Endothelial cell of umbilical vein (primary cell): ENCODE measurements at regions not wholly inside any gene's neighbourhood (a gene's known extent, or its start where the extent isn't known, plus 50 kb on each side); places are given as distances from the start of the nearest gene placed in this dataset.

Experiments used
- BruUV-seq: library from RNA; stranded (reverse); fragments of 400-500 nt; replicated peaks from 2 replicates; lab custom pipeline; 2021; lab: Mats Ljungman, UMichigan
- CTCF ChIA-PET: fragments of 300-600, 350-600 bp; sonication (Branson Sonifier 250); formaldehyde crosslinking; loops from one replicate; lab custom pipeline; 2021; ENCODE audit warnings: antibody characterized with exemption, inconsistent platforms; lab: Charles Lee
- POLR2A ChIA-PET: fragments of 300-600, 350-600 bp; sonication (Branson Sonifier 250); formaldehyde crosslinking; loops from one replicate; lab custom pipeline; 2021; ENCODE audit warnings: antibody characterized with exemption, inconsistent platforms; lab: Charles Lee
- DNase-seq: peaks from one replicate; pipeline ENCODE4 v3.0.0-alpha.2; 2011; ENCODE audit warnings: low read depth, low spot score
- FAIRE-seq: peaks from 2 replicates; lab custom pipeline; 2011; peaks lifted over from hg19 to GRCh38; lab: Jason Lieb, UNC
- H2AFZ ChIP-seq: 2 replicates; pipeline ENCODE4 v1.6.0; 2012; ENCODE audit warnings: low read depth, low read length, control low read depth, inconsistent platforms
- H3K27ac ChIP-seq: 2 replicates; pipeline ENCODE4 v1.5.1; 2011; ENCODE audit warnings: low read depth, mild to moderate bottlenecking, control low read depth, low read length, moderate library complexity; ENCODE audit not compliant: insufficient read depth
- H3K27me3 ChIP-seq, 2 experiments: 2 replicates each; pipeline versions ENCODE4 v1.6.0 to v1.6.1; 2011; ENCODE audit warnings: low read length in 2 of 2, mixed read lengths in 1 of 2; ENCODE audit not compliant: control insufficient read depth in 2 of 2, insufficient read depth in 2 of 2
- H3K36me3 ChIP-seq, 2 experiments: 2 replicates in 1 of 2; 3 replicates in 1 of 2; pipeline ENCODE4 v1.5.1; 2011; ENCODE audit warnings: low read length in 2 of 2, mild to moderate bottlenecking in 1 of 2, moderate library complexity in 1 of 2; ENCODE audit not compliant: control insufficient read depth in 2 of 2, insufficient read depth in 2 of 2; ENCODE audit errors: extremely low read depth in 1 of 2
- H3K4me1 ChIP-seq: 3 replicates; pipeline ENCODE4 v1.5.1; 2011; ENCODE audit warnings: mild to moderate bottlenecking, low read length; ENCODE audit not compliant: control insufficient read depth, insufficient read depth; ENCODE audit errors: extremely low read depth
- H3K4me2 ChIP-seq: 2 replicates; pipeline ENCODE4 v1.6.1; 2011; ENCODE audit warnings: low read length, control low read depth, mixed read lengths; ENCODE audit not compliant: insufficient read depth
- H3K4me3 ChIP-seq, 3 experiments: fragments of 200-600 bp in 1 of 3; sonication (generic), shearing (Covaris generic) in 1 of 3; replicated peaks in 1 of 3; 2 replicates each; pipeline ENCODE4 v1.5.1; 2011 to 2016; ENCODE audit warnings: control low read depth in 3 of 3, low read length in 3 of 3, mild to moderate bottlenecking in 2 of 3, inconsistent platforms in 1 of 3, low read depth in 1 of 3, moderate library complexity in 1 of 3; ENCODE audit not compliant: insufficient read depth in 1 of 3
- H3K79me2 ChIP-seq: 2 replicates; pipeline ENCODE4 v1.6.0; 2012; ENCODE audit warnings: low read length, inconsistent platforms; ENCODE audit not compliant: control insufficient read depth, insufficient read depth
- H3K9ac ChIP-seq: replicated peaks from 2 replicates; pipeline ENCODE3; 2011; ENCODE audit warnings: low read length, control low read depth; ENCODE audit not compliant: insufficient read depth; ENCODE audit errors: extremely low read depth
- H3K9me1 ChIP-seq: replicated peaks from 3 replicates; pipeline ENCODE4 v1.6.0; 2011; ENCODE audit warnings: mild to moderate bottlenecking, low read length; ENCODE audit not compliant: control insufficient read depth, insufficient read depth; ENCODE audit errors: extremely low read depth
- H3K9me3 ChIP-seq: replicated peaks from 2 replicates; pipeline ENCODE4 v1.5.1; 2012; ENCODE audit warnings: low read length, inconsistent platforms; ENCODE audit not compliant: control insufficient read depth, insufficient read depth
- H4K20me1 ChIP-seq: replicated peaks from 2 replicates; pipeline ENCODE3; 2011; ENCODE audit warnings: mild to moderate bottlenecking, low read length; ENCODE audit not compliant: control insufficient read depth, insufficient read depth; ENCODE audit errors: extremely low read depth
- CTCF ChIP-seq, 2 donors: IDR thresholded peaks; 1 replicate in 1 of 2; 2 replicates in 1 of 2; pipeline ENCODE4 v1.5.1; 2011; ENCODE audit warnings: low read length in 2 of 2, mild to moderate bottlenecking in 2 of 2, moderate library complexity in 2 of 2, control low read depth in 1 of 2, inconsistent platforms in 1 of 2, low read depth in 1 of 2; ENCODE audit not compliant: insufficient read depth in 1 of 2; ENCODE audit errors: extremely low read depth in 1 of 2
- EZH2 ChIP-seq: IDR thresholded peaks from 2 replicates; pipeline ENCODE4 v1.6.1; 2012; ENCODE audit warnings: borderline replicate concordance, low read depth, mild to moderate bottlenecking, moderate library complexity, low read length, inconsistent platforms; ENCODE audit not compliant: severe bottlenecking
- FOS ChIP-seq: IDR thresholded peaks from 2 replicates; pipeline ENCODE4 v1.6.1; 2011; ENCODE audit warnings: mild to moderate bottlenecking, low read length, moderate library complexity, borderline replicate concordance; ENCODE audit not compliant: insufficient read depth
- GATA2 ChIP-seq: IDR thresholded peaks from 2 replicates; pipeline ENCODE4 v1.7.0; 2011; ENCODE audit warnings: low read depth, mild to moderate bottlenecking, moderate library complexity, mixed read lengths, low read length; ENCODE audit not compliant: insufficient read length, insufficient read depth
- JUN ChIP-seq: IDR thresholded peaks from 2 replicates; pipeline ENCODE4 v1.6.1; 2011; ENCODE audit warnings: borderline replicate concordance, low read depth; ENCODE audit not compliant: insufficient read length, insufficient read depth
- MAX ChIP-seq: IDR thresholded peaks from 2 replicates; pipeline ENCODE4 v1.6.1; 2011; ENCODE audit not compliant: insufficient read depth, insufficient read length
- MYC ChIP-seq: IDR thresholded peaks from one replicate; pipeline ENCODE4 v1.6.1; 2011; ENCODE audit warnings: mild to moderate bottlenecking, low read depth, low read length
- POLR2A ChIP-seq: IDR thresholded peaks from 2 replicates; pipeline ENCODE4 v1.6.1; 2012; ENCODE audit warnings: low read depth, mild to moderate bottlenecking, control low read depth, low read length
- POLR2AphosphoS5 ChIP-seq: IDR thresholded peaks from 2 replicates; pipeline ENCODE4 v1.6.1; 2012; ENCODE audit warnings: low read depth, mild to moderate bottlenecking, control low read depth, low read length, moderate library complexity; ENCODE audit not compliant: insufficient read depth
- dilution Hi-C: fragments of 300-500 bp; cut with MboI; formaldehyde crosslinking; loops from one replicate; pipeline ENCODE4 v1.15.0; 2019; ENCODE audit warnings: low sequenced_read_pairs; ENCODE audit not compliant: extremely low pct_ligation_motif_present
- intact Hi-C: fragments of 100-400 bp; cut with micrococcal nuclease; formaldehyde crosslinking; loops from one replicate; pipeline ENCODE4 v1.10.0; 2022

- TF ChIP-seq EZH2: no peak
- no peak for TF ChIP-seq GATA2
- no peak for TF ChIP-seq CTCF (IDR thresholded peaks at IDR 0.05; ENCODE audit: extremely low read depth in 1 of 2, insufficient read depth in 1 of 2, low read depth in 1 of 2, low read length in 2 of 2)
- no peak for TF ChIP-seq JUN
- TF ChIP-seq FOS: no peak
- TF ChIP-seq POLR2AphosphoS5: no peak
- TF ChIP-seq MAX: no peak
- no peak for TF ChIP-seq MYC
- no peak for TF ChIP-seq POLR2A
- H3K4me1 ChIP-seq: no peaks in the 10 kb centered on the region
- BruUV-seq: no TSS peak
- no peak for DNase-seq
- H4K20me1 ChIP-seq: no peaks in the 10 kb centered on the region
- no peaks in the 10 kb centered on the region for H3K9me1 ChIP-seq
- no peak overlapping the region for H3K4me3 ChIP-seq
- H3K36me3 ChIP-seq: no peaks in the 10 kb centered on the region
- FAIRE-seq: no peak
- no peak overlapping the region for H3K9ac ChIP-seq
- POLR2A ChIA-PET: no interaction called here
- no peaks in the 10 kb centered on the region for H3K9me3 ChIP-seq
- no peaks in the 10 kb centered on the region for H3K79me2 ChIP-seq
- no peak overlapping the region for H3K27ac ChIP-seq
- CTCF ChIA-PET: interaction anchor here (1.8 kb wide), 1 partner anchor 19 kb away, joined by 4 read pairs; no protein-coding TSS in a partner anchor
- H2AFZ ChIP-seq: no peak overlapping the region
- peaks cover 0 to 1% of the 10 kb centered on the region in 2 experiments for H3K27me3 ChIP-seq
- H3K4me2 ChIP-seq: no peak overlapping the region
- dilution Hi-C loops: no loop called here
- intact Hi-C loops: no loop called here
These were observed 233.3 kb upstream of the MGAT5 start for GRCh38 chr2:134020608-134021007.
